GM21390 (cell line): ENCODE measurements at regions not wholly inside any gene's neighbourhood (a gene's known extent, or its start where the extent isn't known, plus 50 kb on each side); places are given as distances from the start of the nearest gene placed in this dataset.

Experiments
- ATAC-seq: cut with Tn5 transposase; IDR thresholded peaks from one replicate; pipeline ENCODE4 v1.9.1; 2021; ENCODE audit not compliant: unreplicated experiment

GRCh38 chr4:79034544-79034943 lies 95.3 kb upstream of the PAQR3 start:
- ATAC-seq, result no peak

GRCh38 chr4:79030973-79031372 lies 91.7 kb upstream of the PAQR3 start:
- no peak for ATAC-seq

GRCh38 chr4:79027656-79028055 lies 88.4 kb upstream of the PAQR3 start:
- no peak for ATAC-seq

GRCh38 chr4:79025170-79025569 lies 85.9 kb upstream of the PAQR3 start:
- ATAC-seq, result no peak

- ATAC-seq, result no peak
Measured at GRCh38 chr4:79023799-79024770, 84.8 kb upstream of the PAQR3 start.

GRCh38 chr4:79022529-79022928 lies 83.3 kb upstream of the PAQR3 start:
- ATAC-seq, result no peak

- ATAC-seq, result no peak
Measured at GRCh38 chr4:79017481-79017880, 78.2 kb upstream of the PAQR3 start.

- no peak for ATAC-seq
Measured at GRCh38 chr4:79016878-79017277, 77.6 kb upstream of the PAQR3 start.

- no peak for ATAC-seq
Measured at GRCh38 chr4:79015411-79015810, 76.2 kb upstream of the PAQR3 start.

GRCh38 chr4:79014230-79014629 lies 75.0 kb upstream of the PAQR3 start:
- no peak for ATAC-seq

- ATAC-seq, result no peak
Measured at GRCh38 chr4:79013756-79014155, 74.5 kb upstream of the PAQR3 start.

- no peak for ATAC-seq
Measured at GRCh38 chr4:78990938-78991810, 51.9 kb upstream of the PAQR3 start.

GRCh38 chr4:78989697-78990270 lies 50.5 kb upstream of the PAQR3 start:
- ATAC-seq, result no peak
